OCI-LY3 (cell line): ENCODE measurements at regions not wholly inside any gene's neighbourhood (a gene's known extent, or its start where the extent isn't known, plus 50 kb on each side); places are given as distances from the start of the nearest gene placed in this dataset.
"Not testable (repeated sequence)": the region's sequence is repeated elsewhere in the genome, so short reads cannot be mapped to it uniquely, and the experiment has no call there.

Experiments
- EZH2phosphoT487 ChIP-seq: fragments of 200-600 bp; shearing (Covaris generic); IDR thresholded peaks from 2 replicates; pipeline ENCODE4 v1.6.1; 2018; ENCODE audit warnings: antibody characterized with exemption, mixed run types, low read depth
- TF ChIP-seq, protein P1 (sequence below): fragments of 200-600, 300-600 bp; sonication (generic); IDR thresholded peaks from 2 replicates; pipeline ENCODE4 v1.5.1; 2014; ENCODE audit warnings: antibody characterized with exemption, low read length, low read depth

DNA sequence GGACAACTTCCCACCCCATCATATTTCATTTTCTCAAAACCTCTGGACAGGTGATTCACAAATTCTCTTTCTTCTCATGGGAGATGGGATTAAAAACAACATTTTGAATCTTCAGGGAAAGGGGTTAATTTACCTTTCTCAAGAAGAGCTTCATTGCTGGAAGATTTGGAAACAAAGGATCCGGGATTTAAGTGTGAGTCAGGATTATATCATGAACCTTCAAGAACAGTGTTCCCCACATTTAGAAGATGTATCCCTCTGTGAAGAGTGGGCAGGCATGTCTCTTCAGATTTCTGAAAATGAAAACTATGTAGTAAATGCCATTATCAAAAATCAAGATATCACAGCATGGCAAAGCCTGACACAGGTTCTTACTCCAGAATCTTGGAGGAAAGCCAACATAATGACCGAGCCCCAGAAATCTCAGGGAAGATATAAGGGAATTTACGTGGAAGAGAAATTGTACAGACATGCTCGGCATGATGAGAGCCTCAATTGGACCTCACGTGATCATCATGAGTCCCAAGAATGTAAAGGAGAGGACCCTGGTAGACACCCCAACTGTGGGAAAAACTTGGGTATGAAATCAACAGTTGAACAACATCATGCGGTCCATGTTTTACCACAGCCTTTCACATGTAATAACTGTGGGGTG, 99.5 kb upstream of the GPR39 start:
- TF ChIP-seq, protein P1, sequence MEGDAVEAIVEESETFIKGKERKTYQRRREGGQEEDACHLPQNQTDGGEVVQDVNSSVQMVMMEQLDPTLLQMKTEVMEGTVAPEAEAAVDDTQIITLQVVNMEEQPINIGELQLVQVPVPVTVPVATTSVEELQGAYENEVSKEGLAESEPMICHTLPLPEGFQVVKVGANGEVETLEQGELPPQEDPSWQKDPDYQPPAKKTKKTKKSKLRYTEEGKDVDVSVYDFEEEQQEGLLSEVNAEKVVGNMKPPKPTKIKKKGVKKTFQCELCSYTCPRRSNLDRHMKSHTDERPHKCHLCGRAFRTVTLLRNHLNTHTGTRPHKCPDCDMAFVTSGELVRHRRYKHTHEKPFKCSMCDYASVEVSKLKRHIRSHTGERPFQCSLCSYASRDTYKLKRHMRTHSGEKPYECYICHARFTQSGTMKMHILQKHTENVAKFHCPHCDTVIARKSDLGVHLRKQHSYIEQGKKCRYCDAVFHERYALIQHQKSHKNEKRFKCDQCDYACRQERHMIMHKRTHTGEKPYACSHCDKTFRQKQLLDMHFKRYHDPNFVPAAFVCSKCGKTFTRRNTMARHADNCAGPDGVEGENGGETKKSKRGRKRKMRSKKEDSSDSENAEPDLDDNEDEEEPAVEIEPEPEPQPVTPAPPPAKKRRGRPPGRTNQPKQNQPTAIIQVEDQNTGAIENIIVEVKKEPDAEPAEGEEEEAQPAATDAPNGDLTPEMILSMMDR: not testable (repeated sequence)
- TF ChIP-seq EZH2phosphoT487: not testable (repeated sequence)
